ENCODE measurements at regions not wholly inside any gene's neighbourhood (a gene's known extent, or its start where the extent isn't known, plus 50 kb on each side); places are given as distances from the start of the nearest gene placed in this dataset.

- DNase-seq (ENCODE audit: low read depth, low spot score) (no peak), ATAC-seq (no peak)
- BruUV-seq (replicated peaks): no TSS peak
- in situ Hi-C loops (cut with HindIII; ENCODE audit: low pct_unique_long_range_greater_than_20kb, low sequenced_read_pairs): no loop called here
- Histone ChIP-seq H3K4me1 (ENCODE audit: control insufficient read depth, insufficient read depth, low read length) (no peaks in the 10 kb centered on the region), H3K27ac (ENCODE audit: low read length) (no peak overlapping the region), H3K36me3 (ENCODE audit: control insufficient read depth, insufficient read depth, low read length) (no peaks in the 10 kb centered on the region), H3K9me3 (ENCODE audit: control insufficient read depth, insufficient read depth, low read depth, low read length) (no peaks in the 10 kb centered on the region), H3K4me3 (ENCODE audit: low read depth in 2 of 2, low read length in 2 of 2) (no peak overlapping the region), H3K27me3 (ENCODE audit: control insufficient read depth, insufficient read depth, low read length) (no peaks in the 10 kb centered on the region)
- CTCF ChIA-PET: no interaction called here
- TF ChIP-seq POLR2AphosphoS5 (IDR thresholded peaks at IDR 0.05; ENCODE audit: low read depth, low read length): no peak
- TF ChIP-seq TCF7L2 (IDR thresholded peaks at IDR 0.05; ENCODE audit: low read depth, low read length): no peak
- no peak for TF ChIP-seq REST (IDR thresholded peaks at IDR 0.05; ENCODE audit: insufficient read depth in 1 of 2, low read depth in 2 of 2, low read length in 1 of 2)
- intact Hi-C loops (cut with micrococcal nuclease; ENCODE audit: unreplicated experiment): no loop called here
- POLR2A ChIA-PET: no interaction called here
Observed at GRCh38 chrX:8314881-8315280, 143.8 kb upstream of the VCX2 start.

GRCh38 chrX:8319359-8319758 lies 145.3 kb upstream of the VCX3B start:
- BruUV-seq (replicated peaks): no TSS peak
- no peak overlapping the region for H3K27ac ChIP-seq (ENCODE audit: low read length)
- H3K4me1 ChIP-seq (ENCODE audit: control insufficient read depth, insufficient read depth, low read length): no peaks in the 10 kb centered on the region
- TF ChIP-seq SIN3A (IDR thresholded peaks at IDR 0.05; ENCODE audit: borderline replicate concordance, insufficient read depth, low read depth, low read length) (no peak), POLR2AphosphoS5 (IDR thresholded peaks at IDR 0.05; ENCODE audit: low read depth, low read length) (no peak), CTCF (IDR thresholded peaks at IDR 0.05) (no peak), TCF7L2 (IDR thresholded peaks at IDR 0.05; ENCODE audit: low read depth, low read length) (no peak), REST (IDR thresholded peaks at IDR 0.05; ENCODE audit: insufficient read depth in 1 of 2, low read depth in 2 of 2, low read length in 1 of 2) (no peak)
- H3K27me3 ChIP-seq (ENCODE audit: control insufficient read depth, insufficient read depth, low read length): no peaks in the 10 kb centered on the region
- DNase-seq (ENCODE audit: low read depth, low spot score) (no peak), ATAC-seq (no peak)
- POLR2A ChIA-PET: no interaction called here
- H3K4me3 ChIP-seq (ENCODE audit: low read depth in 2 of 2, low read length in 2 of 2): no peak overlapping the region
- H3K9me3 ChIP-seq (ENCODE audit: control insufficient read depth, insufficient read depth, low read depth, low read length): no peaks in the 10 kb centered on the region
- CTCF ChIA-PET: no interaction called here
- in situ Hi-C loops (cut with HindIII; ENCODE audit: low pct_unique_long_range_greater_than_20kb, low sequenced_read_pairs): no loop called here
- no peaks in the 10 kb centered on the region for H3K36me3 ChIP-seq (ENCODE audit: control insufficient read depth, insufficient read depth, low read length)
- intact Hi-C loops (cut with micrococcal nuclease; ENCODE audit: unreplicated experiment): no loop called here

Measured in Panc1 (cell line).